Activated T-helper 2 cell treated with anti-CD3 and anti-CD28 coated beads, Interferon-gamma antibody, Interleukin-2, Interleukin-4, amounts not matched to agents 10 μg/mL and 5 μg/mL and 100 μg/mL, durations not matched to agents 14 hours and 24 hours and 36 hours (primary cell): ENCODE measurements at regions not wholly inside any gene's neighbourhood (a gene's known extent, or its start where the extent isn't known, plus 50 kb on each side); places are given as distances from the start of the nearest gene placed in this dataset.

ENCODE experiments used
- DNase-seq: peaks from one replicate; pipeline ENCODE4 v3.0.0; 2021; ENCODE audit warnings: low spot score
- H3K27ac Mint-ChIP-seq: one replicate; pipeline ENCODE4 v1.8.0; 2021; ENCODE audit warnings: mixed read lengths
- H3K27me3 Mint-ChIP-seq: one replicate; pipeline ENCODE4 v1.8.0; 2021; ENCODE audit warnings: low read depth, mixed read lengths
- H3K36me3 Mint-ChIP-seq: one replicate; pipeline ENCODE4 v1.8.0; 2021; ENCODE audit warnings: low read depth, mixed read lengths
- H3K4me1 Mint-ChIP-seq: one replicate; pipeline ENCODE4 v1.8.0; 2021; ENCODE audit warnings: low read depth, mixed read lengths
- H3K4me3 Mint-ChIP-seq: one replicate; pipeline ENCODE4 v1.8.0; 2021; ENCODE audit warnings: low read depth, mild to moderate bottlenecking, moderate library complexity, mixed read lengths
- H3K9me3 Mint-ChIP-seq: one replicate; pipeline ENCODE4 v1.8.0; 2021; ENCODE audit warnings: mixed read lengths
- intact Hi-C: fragments of 100-400 bp; cut with micrococcal nuclease; formaldehyde crosslinking; loops from one replicate; pipeline ENCODE4 v1.15.1; 2023

DNA sequence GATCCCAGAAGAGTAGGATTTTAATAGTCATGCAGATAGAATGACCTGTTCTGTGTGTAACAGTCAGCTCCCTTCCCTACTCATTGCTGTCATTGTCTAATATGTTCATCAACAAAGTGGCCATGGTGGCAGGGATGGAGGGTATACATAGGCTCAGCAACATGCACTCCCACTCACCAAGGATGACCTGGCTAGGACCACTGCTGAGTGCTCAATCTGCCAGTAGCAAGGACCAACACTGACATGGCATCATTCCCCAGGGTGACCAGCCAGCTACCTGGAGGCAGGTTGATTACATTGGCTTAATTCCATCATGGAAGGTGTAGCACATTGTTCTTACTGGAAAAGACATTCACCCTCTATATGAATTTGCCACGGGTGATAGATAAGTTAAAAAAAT, 401.7 kb upstream of the CELF4 start:
- intact Hi-C loops = no loop called here
- no peak overlapping the region for H3K4me3 Mint-ChIP-seq
- no peaks in the 10 kb centered on the region for H3K36me3 Mint-ChIP-seq
- no peak for DNase-seq
- H3K27me3 Mint-ChIP-seq = no peaks in the 10 kb centered on the region
- H3K27ac Mint-ChIP-seq = no peak overlapping the region
- H3K9me3 Mint-ChIP-seq = peaks cover 12% of the 10 kb centered on the region
- no peaks in the 10 kb centered on the region for H3K4me1 Mint-ChIP-seq

DNA sequence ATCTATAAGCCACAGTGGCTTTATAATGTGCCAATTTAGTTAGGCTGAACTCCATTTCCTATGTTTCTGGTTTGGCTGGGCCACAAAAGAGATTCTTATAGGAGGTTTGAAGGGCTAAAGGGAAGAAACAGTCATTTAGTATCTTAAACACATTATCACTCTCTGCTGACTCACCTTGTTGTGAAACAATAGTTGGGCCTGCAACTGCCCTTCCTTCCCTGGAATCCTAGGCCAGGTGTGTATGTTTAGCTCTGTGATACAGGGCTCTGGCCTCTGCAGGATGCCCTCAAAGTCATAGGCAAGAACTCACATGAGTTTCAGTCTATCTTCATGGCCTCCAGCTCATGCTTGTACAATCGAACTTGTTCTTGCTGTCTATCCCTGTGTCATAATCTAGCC, 400.0 kb upstream of the CELF4 start:
- DNase-seq = no peak
- H3K4me3 Mint-ChIP-seq = no peak overlapping the region

DNA sequence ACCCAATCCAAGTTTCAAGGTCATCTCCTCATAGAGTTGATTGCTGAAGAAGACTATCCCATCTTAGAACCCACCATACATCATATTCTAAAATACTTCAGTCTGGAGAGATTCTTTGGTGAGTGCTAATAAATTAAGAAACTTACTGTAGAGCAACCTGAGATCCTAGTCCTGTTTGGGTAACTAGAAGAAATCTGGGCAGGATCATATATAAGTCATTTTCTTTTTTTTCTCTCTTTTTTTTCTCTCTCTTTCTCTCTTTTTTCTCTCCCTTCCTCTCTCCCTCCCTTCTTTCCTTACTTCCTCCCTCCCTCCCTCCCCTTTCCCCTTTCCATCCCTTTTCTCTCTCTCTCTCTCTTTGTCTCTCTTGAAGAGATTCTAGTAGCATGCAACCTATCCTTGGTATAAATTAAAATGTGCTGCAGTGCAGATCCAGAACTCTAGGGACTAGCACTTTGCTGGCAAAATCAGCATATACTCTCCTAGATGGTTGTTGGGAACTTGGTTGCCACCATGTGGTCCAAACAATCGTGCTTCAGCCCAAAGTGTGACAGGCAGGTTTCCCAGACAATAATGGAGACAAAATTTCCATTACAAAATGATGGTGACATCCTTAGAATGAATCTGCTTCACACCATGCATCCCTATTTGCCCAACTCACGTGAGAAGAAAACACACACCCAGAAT, 399.4 kb upstream of the CELF4 start:
- H3K9me3 Mint-ChIP-seq = peaks cover 8% of the 10 kb centered on the region
- no peaks in the 10 kb centered on the region for H3K4me1 Mint-ChIP-seq
- intact Hi-C loops = no loop called here

More for the DNA sequence above, 400.0 kb upstream of the CELF4 start:
- no peaks in the 10 kb centered on the region for H3K36me3 Mint-ChIP-seq
- intact Hi-C loops = no loop called here
- H3K9me3 Mint-ChIP-seq = peaks cover 8% of the 10 kb centered on the region
- no peaks in the 10 kb centered on the region for H3K27me3 Mint-ChIP-seq
- no peak overlapping the region for H3K27ac Mint-ChIP-seq
- no peaks in the 10 kb centered on the region for H3K4me1 Mint-ChIP-seq

DNA sequence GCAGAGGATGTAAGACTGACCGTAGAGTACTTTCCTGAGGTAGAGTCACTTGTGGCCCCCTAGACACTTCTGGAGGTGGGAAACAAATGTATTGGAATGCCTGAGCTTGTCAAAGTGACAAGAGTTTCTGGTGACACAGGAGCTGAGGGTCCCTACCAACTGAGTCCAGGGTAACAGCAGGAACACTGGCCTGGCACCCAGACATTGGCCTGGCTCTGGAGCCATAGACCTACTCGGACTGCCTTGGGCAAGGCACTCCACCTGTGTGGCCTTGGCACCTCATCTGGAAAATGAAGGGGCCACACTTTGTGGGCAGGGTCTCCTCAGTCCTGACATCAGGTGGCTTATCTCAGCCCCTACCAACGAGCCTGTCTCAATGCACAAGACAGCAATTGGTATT, 398.2 kb upstream of the CELF4 start:
- no peak overlapping the region for H3K27ac Mint-ChIP-seq
- H3K9me3 Mint-ChIP-seq = peaks cover 8% of the 10 kb centered on the region
- no peaks in the 10 kb centered on the region for H3K27me3 Mint-ChIP-seq
- intact Hi-C loops = no loop called here
- H3K4me1 Mint-ChIP-seq = no peaks in the 10 kb centered on the region
- no peak for DNase-seq
- H3K4me3 Mint-ChIP-seq = no peak overlapping the region
- no peaks in the 10 kb centered on the region for H3K36me3 Mint-ChIP-seq

More for the DNA sequence above, 399.4 kb upstream of the CELF4 start:
- Mint-ChIP-seq H3K27ac (no peak overlapping the region), H3K27me3 (no peaks in the 10 kb centered on the region), H3K36me3 (no peaks in the 10 kb centered on the region), H3K4me3 (no peak overlapping the region)
- DNase-seq = no peak

DNA sequence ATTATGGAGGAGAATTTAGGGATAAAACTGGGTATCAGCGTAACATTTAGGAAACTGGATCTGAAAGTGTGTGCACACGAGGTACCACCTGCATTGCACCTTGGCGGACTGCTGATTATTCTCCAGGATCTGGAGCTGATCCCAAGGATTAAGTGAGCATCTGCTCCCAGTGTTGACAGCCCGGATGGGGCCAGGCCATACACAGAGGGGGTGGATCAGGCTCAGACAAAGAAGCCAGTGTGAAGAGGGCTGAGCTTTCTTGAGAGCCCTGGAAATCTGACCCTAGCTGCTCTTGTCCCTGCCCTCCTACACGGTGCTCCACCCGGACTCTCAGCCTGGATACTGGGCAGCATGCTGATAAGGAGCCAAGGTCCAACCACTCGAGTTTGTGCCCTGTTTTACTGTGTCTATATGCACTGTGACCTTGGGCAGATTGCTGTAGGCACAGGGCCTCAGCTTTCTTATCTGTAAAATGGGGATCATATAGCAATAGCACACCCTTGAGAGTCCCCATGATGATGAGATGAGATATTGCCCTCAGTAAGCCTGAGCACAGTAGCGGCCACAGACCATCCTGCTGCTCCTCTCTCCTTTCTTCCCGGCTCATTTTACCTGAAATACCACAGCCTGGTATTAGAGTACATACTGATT, 396.8 kb upstream of the CELF4 start:
- intact Hi-C loops = no loop called here
- H3K4me3 Mint-ChIP-seq = no peak overlapping the region
- no peak for DNase-seq
- H3K36me3 Mint-ChIP-seq = no peaks in the 10 kb centered on the region
- H3K4me1 Mint-ChIP-seq = no peaks in the 10 kb centered on the region
- H3K27ac Mint-ChIP-seq = no peak overlapping the region
- H3K27me3 Mint-ChIP-seq = no peaks in the 10 kb centered on the region
- H3K9me3 Mint-ChIP-seq = peaks cover 8% of the 10 kb centered on the region

DNA sequence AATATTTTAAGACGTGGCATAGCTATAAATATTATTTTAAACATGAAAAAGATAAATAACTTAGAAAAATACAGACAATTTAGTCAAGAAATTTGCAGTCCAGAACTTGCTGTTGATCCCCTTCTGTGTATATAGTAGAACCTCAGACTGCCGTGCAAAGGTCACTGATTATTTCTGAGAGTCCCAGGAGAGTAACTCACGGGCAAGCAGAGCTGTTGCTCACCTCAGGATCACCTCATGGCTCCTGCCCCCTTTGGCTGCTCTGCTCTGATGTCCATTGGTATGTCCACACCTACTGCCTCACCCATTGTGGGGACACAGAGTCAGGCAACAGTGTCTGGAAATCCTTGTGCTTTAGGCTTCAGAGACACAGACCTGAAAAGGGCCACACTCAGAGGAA, 392.9 kb upstream of the CELF4 start:
- Mint-ChIP-seq H3K4me3 (no peak overlapping the region), H3K4me1 (no peaks in the 10 kb centered on the region), H3K36me3 (no peaks in the 10 kb centered on the region), H3K9me3 (peaks cover 4% of the 10 kb centered on the region), H3K27me3 (no peaks in the 10 kb centered on the region), H3K27ac (no peak overlapping the region)
- DNase-seq = no peak
- intact Hi-C loops = no loop called here

DNA sequence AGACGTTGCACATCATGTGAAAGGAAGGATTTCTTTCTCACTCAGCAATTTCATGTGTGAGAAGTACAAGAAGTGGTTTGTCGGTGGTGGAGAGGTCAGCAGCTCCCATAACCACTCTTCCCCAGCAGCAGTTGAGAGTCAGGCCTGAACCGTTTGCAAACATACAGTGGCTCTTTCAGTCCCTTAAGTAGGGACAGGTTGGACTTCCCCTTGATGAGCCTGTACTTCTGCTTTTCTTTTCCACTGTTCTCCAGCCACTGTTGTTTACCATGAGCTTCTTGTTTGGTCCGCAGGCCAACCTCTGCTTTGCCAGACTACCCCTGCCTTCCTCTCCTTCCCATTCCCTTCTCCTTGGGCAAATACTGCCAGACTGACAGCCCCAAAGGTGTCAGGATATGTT, 391.3 kb upstream of the CELF4 start:
- H3K9me3 Mint-ChIP-seq = peaks cover 8% of the 10 kb centered on the region

GRCh38 chr18:37956020-37956419, 390.4 kb upstream of the CELF4 start:
- no peaks in the 10 kb centered on the region for H3K36me3 Mint-ChIP-seq
- no peak for DNase-seq
- H3K4me3 Mint-ChIP-seq = no peak overlapping the region
- intact Hi-C loops = no loop called here
- no peaks in the 10 kb centered on the region for H3K27me3 Mint-ChIP-seq
- no peaks in the 10 kb centered on the region for H3K4me1 Mint-ChIP-seq
- no peak overlapping the region for H3K27ac Mint-ChIP-seq
- peaks cover 9% of the 10 kb centered on the region for H3K9me3 Mint-ChIP-seq

More for the DNA sequence above, 391.3 kb upstream of the CELF4 start:
- H3K4me1 Mint-ChIP-seq = no peaks in the 10 kb centered on the region
- H3K27ac Mint-ChIP-seq = no peak overlapping the region
- no peak overlapping the region for H3K4me3 Mint-ChIP-seq
- DNase-seq = no peak
- no peaks in the 10 kb centered on the region for H3K27me3 Mint-ChIP-seq
- intact Hi-C loops = no loop called here
- H3K36me3 Mint-ChIP-seq = no peaks in the 10 kb centered on the region

GRCh38 chr18:37955201-37955600, 389.6 kb upstream of the CELF4 start:
- H3K36me3 Mint-ChIP-seq = no peaks in the 10 kb centered on the region
- H3K4me3 Mint-ChIP-seq = no peak overlapping the region
- intact Hi-C loops = no loop called here
- peaks cover 15% of the 10 kb centered on the region for H3K9me3 Mint-ChIP-seq
- H3K4me1 Mint-ChIP-seq = no peaks in the 10 kb centered on the region
- DNase-seq = no peak
- H3K27me3 Mint-ChIP-seq = no peaks in the 10 kb centered on the region
- no peak overlapping the region for H3K27ac Mint-ChIP-seq

DNA sequence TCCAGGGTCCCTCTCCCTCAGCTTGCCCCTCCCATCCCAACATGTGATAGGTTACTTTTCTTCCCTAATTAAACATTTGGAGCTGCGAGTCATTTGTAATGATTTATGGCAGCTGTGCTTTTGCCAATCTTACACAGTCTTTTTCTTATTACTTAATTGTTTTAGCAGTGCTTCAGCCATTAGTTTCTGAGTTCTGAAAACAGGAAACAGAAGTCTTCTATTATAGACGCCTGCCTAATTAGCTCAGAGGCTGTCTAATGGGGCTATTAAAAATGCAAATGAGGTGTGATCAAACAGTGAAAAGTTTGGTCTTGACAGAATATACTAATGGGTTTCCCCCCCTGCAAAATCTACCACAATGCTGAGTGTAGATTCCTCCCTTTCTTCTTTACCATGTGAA, 388.3 kb upstream of the CELF4 start:
- H3K4me3 Mint-ChIP-seq = no peak overlapping the region
- H3K36me3 Mint-ChIP-seq = no peaks in the 10 kb centered on the region
- no peaks in the 10 kb centered on the region for H3K27me3 Mint-ChIP-seq
- H3K4me1 Mint-ChIP-seq = no peaks in the 10 kb centered on the region
- intact Hi-C loops = no loop called here
- DNase-seq = no peak
- H3K27ac Mint-ChIP-seq = no peak overlapping the region
- peaks cover 15% of the 10 kb centered on the region for H3K9me3 Mint-ChIP-seq

GRCh38 chr18:37948471-37948870, 382.9 kb upstream of the CELF4 start:
- Mint-ChIP-seq H3K4me3 (no peak overlapping the region), H3K4me1 (no peaks in the 10 kb centered on the region), H3K36me3 (no peaks in the 10 kb centered on the region), H3K9me3 (peaks cover 20% of the 10 kb centered on the region), H3K27ac (no peak overlapping the region), H3K27me3 (no peaks in the 10 kb centered on the region)
- intact Hi-C loops = no loop called here
- DNase-seq = no peak

DNA sequence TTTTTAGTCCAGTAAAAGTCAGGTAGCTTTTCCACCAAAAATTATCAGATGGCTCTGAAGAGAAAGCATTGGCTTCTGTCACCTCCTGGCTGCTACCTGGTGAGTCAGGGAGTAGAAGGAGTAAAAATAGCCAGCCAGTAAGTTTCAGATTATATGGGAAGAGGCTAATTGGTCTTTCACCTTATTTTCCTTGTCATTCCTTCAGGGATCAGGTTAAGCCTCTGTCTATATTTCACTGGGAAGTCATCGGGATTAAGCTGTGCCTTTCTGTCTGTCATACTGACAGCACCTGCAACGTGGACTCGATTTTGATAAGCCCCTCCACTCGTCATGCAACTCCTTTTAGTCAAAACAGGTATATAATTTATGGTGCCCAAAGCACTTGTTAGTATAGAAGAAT, 380.7 kb upstream of the CELF4 start:
- Mint-ChIP-seq H3K27ac (no peak overlapping the region), H3K4me1 (no peaks in the 10 kb centered on the region), H3K4me3 (no peak overlapping the region), H3K27me3 (no peaks in the 10 kb centered on the region), H3K9me3 (peaks cover 21% of the 10 kb centered on the region), H3K36me3 (no peaks in the 10 kb centered on the region)
- intact Hi-C loops = no loop called here
- DNase-seq = no peak

- no peaks in the 10 kb centered on the region for H3K4me1 Mint-ChIP-seq
- no peak for DNase-seq
- H3K36me3 Mint-ChIP-seq = no peaks in the 10 kb centered on the region
- intact Hi-C loops = no loop called here
- H3K27me3 Mint-ChIP-seq = no peaks in the 10 kb centered on the region
- H3K27ac Mint-ChIP-seq = no peak overlapping the region
- H3K4me3 Mint-ChIP-seq = no peak overlapping the region
- peaks cover 14% of the 10 kb centered on the region for H3K9me3 Mint-ChIP-seq
Observed at GRCh38 chr18:37944700-37945270, 379.2 kb upstream of the CELF4 start.
